BLaER1 (cell line): ENCODE measurements at regions not wholly inside any gene's neighbourhood (a gene's known extent, or its start where the extent isn't known, plus 50 kb on each side); places are given as distances from the start of the nearest gene placed in this dataset.

ENCODE experiments used
- H3K27ac ChIP-seq: shearing (Covaris generic); formaldehyde crosslinking; 2 replicates; pipeline ENCODE4 v1.8.1; 2022
- H3K27me3 ChIP-seq: shearing (Covaris generic); formaldehyde crosslinking; 2 replicates; pipeline ENCODE4 v1.8.1; 2022
- H3K36me3 ChIP-seq: shearing (Covaris generic); formaldehyde crosslinking; 2 replicates; pipeline ENCODE4 v1.8.1; 2022
- H3K4me1 ChIP-seq: shearing (Covaris generic); formaldehyde crosslinking; 2 replicates; pipeline ENCODE4 v1.8.1; 2022
- H3K4me2 ChIP-seq: shearing (Covaris generic); formaldehyde crosslinking; 2 replicates; pipeline ENCODE4 v1.8.1; 2022
- H3K4me3 ChIP-seq: shearing (Covaris generic); formaldehyde crosslinking; 2 replicates; pipeline ENCODE4 v1.8.1; 2022
- H3K9ac ChIP-seq: shearing (Covaris generic); formaldehyde crosslinking; 2 replicates; pipeline ENCODE4 v1.8.1; 2022
- H3K9me3 ChIP-seq: shearing (Covaris generic); formaldehyde crosslinking; 2 replicates; pipeline ENCODE4 v1.8.1; 2022
- H4K20me1 ChIP-seq: shearing (Covaris generic); formaldehyde crosslinking; 2 replicates; pipeline ENCODE4 v1.8.1; 2022
- Cebpa-rat ChIP-seq: shearing (Covaris generic); IDR thresholded peaks from 2 replicates; pipeline ENCODE4 v1.8.1; 2022

GRCh38 chr1:81715391-81715790 lies 85.3 kb upstream of the ADGRL2 start:
- no peaks in the 10 kb centered on the region for H3K36me3 ChIP-seq
- no peak overlapping the region for H3K9ac ChIP-seq
- no peaks in the 10 kb centered on the region for H3K9me3 ChIP-seq
- H3K4me2 ChIP-seq = no peak overlapping the region
- TF ChIP-seq Cebpa-rat = no peak
- H3K4me1 ChIP-seq = no peaks in the 10 kb centered on the region
- H4K20me1 ChIP-seq = no peaks in the 10 kb centered on the region
- no peak overlapping the region for H3K4me3 ChIP-seq
- no peak overlapping the region for H3K27ac ChIP-seq
- no peaks in the 10 kb centered on the region for H3K27me3 ChIP-seq

GRCh38 chr1:81714636-81715035 lies 86.1 kb upstream of the ADGRL2 start:
- H3K36me3 ChIP-seq = no peaks in the 10 kb centered on the region
- H3K9ac ChIP-seq = no peak overlapping the region
- no peak overlapping the region for H3K27ac ChIP-seq
- H3K9me3 ChIP-seq = no peaks in the 10 kb centered on the region
- H3K27me3 ChIP-seq = no peaks in the 10 kb centered on the region
- TF ChIP-seq Cebpa-rat = no peak
- H3K4me1 ChIP-seq = no peaks in the 10 kb centered on the region
- H3K4me3 ChIP-seq = no peak overlapping the region
- no peaks in the 10 kb centered on the region for H4K20me1 ChIP-seq
- H3K4me2 ChIP-seq = no peak overlapping the region

GRCh38 chr1:81712425-81712824 lies 88.3 kb upstream of the ADGRL2 start:
- no peak for TF ChIP-seq Cebpa-rat
- Histone ChIP-seq H3K4me2 (no peak overlapping the region), H3K36me3 (no peaks in the 10 kb centered on the region), H3K9me3 (no peaks in the 10 kb centered on the region), H3K9ac (no peak overlapping the region), H3K27me3 (no peaks in the 10 kb centered on the region), H4K20me1 (no peaks in the 10 kb centered on the region), H3K27ac (no peak overlapping the region), H3K4me1 (no peaks in the 10 kb centered on the region), H3K4me3 (no peak overlapping the region)

GRCh38 chr1:81710857-81711256 lies 89.9 kb upstream of the ADGRL2 start:
- no peak for TF ChIP-seq Cebpa-rat
- Histone ChIP-seq H3K36me3 (no peaks in the 10 kb centered on the region), H3K4me2 (no peak overlapping the region), H3K9ac (no peak overlapping the region), H3K27ac (no peak overlapping the region), H3K4me1 (no peaks in the 10 kb centered on the region), H3K27me3 (no peaks in the 10 kb centered on the region), H3K4me3 (no peak overlapping the region), H4K20me1 (no peaks in the 10 kb centered on the region), H3K9me3 (no peaks in the 10 kb centered on the region)

DNA sequence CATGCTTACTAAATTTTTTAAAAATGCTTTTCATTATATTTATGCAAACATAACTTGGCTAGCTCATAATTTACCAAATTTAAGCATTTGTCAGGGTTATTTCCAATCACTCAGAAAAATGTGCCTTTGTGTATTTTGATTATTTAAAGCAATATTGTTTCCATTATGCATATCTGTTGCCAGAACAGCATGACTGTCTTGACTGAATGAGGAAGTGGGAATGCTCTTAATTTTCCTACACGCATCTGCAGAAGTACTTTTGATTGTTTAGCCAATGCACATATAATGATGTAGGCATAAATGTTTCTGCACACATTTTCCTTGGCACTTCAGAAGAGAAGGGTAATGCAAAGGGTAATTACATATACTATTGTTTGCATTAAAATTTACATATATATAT lies 92.5 kb upstream of the ADGRL2 start:
- H3K4me3 ChIP-seq = no peak overlapping the region
- H3K27me3 ChIP-seq = no peaks in the 10 kb centered on the region
- H3K9ac ChIP-seq = no peak overlapping the region
- no peak overlapping the region for H3K4me2 ChIP-seq
- H3K27ac ChIP-seq = no peak overlapping the region
- no peak for TF ChIP-seq Cebpa-rat
- no peaks in the 10 kb centered on the region for H4K20me1 ChIP-seq
- H3K9me3 ChIP-seq = no peaks in the 10 kb centered on the region
- peaks cover 8% of the 10 kb centered on the region for H3K4me1 ChIP-seq
- no peaks in the 10 kb centered on the region for H3K36me3 ChIP-seq

DNA sequence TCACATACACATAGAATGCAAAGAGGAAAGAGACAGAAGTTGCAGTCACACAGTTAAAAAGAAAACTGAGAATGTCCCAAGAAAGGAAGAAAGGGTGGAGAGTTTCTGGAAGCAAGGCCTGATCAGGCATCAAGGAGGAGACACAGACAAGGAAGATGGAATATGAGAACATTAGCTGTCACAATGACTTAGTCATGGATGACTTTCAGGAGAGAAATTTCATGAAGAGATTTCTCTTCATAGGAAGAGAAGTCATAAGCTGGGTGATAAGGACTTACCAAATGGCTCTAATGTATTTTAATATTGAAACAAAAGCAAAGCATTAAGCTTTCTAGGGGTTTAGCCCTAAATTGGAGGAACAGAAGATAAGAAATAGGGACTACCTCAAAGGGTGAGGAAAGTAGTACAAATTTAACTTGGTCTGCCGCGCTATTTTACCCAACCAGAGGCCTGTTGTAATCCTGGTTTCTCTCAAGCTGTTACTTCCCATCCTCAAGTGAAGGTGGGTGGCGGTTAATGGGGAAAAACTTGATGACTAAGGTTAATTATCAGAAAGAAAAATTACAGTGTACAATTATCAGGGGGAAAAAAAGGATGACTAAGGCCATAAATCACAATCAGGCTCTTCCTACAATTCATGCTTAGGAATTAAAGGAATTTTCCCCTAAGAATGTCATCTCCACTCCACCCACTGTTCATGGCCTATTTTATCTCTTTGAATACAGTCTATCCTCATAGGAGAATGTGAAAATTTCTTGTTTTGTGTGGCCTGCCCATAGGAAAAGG lies 93.9 kb upstream of the ADGRL2 start:
- H3K27me3 ChIP-seq = no peaks in the 10 kb centered on the region
- no peak for TF ChIP-seq Cebpa-rat
- no peak overlapping the region for H3K27ac ChIP-seq
- no peak overlapping the region for H3K4me3 ChIP-seq
- no peaks in the 10 kb centered on the region for H3K36me3 ChIP-seq
- no peak overlapping the region for H3K4me2 ChIP-seq
- no peaks in the 10 kb centered on the region for H4K20me1 ChIP-seq
- peaks cover 8% of the 10 kb centered on the region for H3K4me1 ChIP-seq
- H3K9me3 ChIP-seq = no peaks in the 10 kb centered on the region
- no peak overlapping the region for H3K9ac ChIP-seq

- Histone ChIP-seq H3K9ac (no peak overlapping the region), H3K36me3 (no peaks in the 10 kb centered on the region), H3K9me3 (no peaks in the 10 kb centered on the region), H3K27ac (no peak overlapping the region), H3K4me2 (no peak overlapping the region), H3K4me1 (peaks cover 8% of the 10 kb centered on the region), H3K27me3 (no peaks in the 10 kb centered on the region), H3K4me3 (no peak overlapping the region), H4K20me1 (no peaks in the 10 kb centered on the region)
- no peak for TF ChIP-seq Cebpa-rat
Measured at GRCh38 chr1:81703756-81704463, 96.8 kb upstream of the ADGRL2 start.

DNA sequence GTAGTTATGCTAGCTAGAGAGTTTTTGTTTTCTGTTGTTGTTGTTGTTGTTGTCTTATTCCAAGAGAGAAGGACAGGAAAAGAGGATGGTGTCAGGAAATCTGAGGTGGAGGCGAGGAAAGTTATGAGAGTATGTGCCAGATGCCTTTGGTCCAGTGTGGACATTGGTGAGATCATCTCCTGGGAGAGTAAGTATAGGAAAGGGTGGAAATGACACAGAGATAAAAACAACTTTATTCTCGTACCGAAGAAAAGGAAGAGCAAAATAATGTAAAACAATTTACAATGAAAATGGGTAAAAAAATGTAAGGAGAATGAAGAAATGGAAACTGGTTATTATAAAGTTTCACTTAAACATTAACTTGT lies 97.4 kb upstream of the ADGRL2 start:
- Histone ChIP-seq H3K36me3 (no peaks in the 10 kb centered on the region), H3K4me1 (peaks cover 8% of the 10 kb centered on the region), H3K4me3 (no peak overlapping the region), H3K27ac (no peak overlapping the region), H3K27me3 (no peaks in the 10 kb centered on the region), H4K20me1 (no peaks in the 10 kb centered on the region), H3K4me2 (no peak overlapping the region), H3K9me3 (no peaks in the 10 kb centered on the region), H3K9ac (no peak overlapping the region)
- TF ChIP-seq Cebpa-rat = no peak

DNA sequence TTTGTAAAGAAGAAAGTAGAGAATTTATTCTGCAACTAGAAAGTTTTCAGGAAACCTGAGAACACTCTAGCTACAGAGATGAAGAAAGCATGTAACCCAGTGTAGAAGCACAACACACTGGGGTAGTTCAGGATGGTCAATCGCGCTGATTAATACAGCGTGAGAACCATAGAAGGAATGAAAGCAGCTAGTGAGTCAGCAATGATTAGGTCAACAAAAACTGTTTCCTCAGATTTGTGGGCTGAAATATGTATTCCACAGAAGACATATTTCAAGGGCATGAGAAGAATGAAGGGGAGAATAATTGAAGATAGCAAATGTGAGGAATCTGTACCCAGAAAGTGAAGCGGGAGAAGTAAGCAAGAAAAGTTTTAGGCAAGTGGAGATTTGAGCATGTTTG lies 97.8 kb upstream of the ADGRL2 start:
- no peak for TF ChIP-seq Cebpa-rat
- H4K20me1 ChIP-seq = no peaks in the 10 kb centered on the region
- H3K4me3 ChIP-seq = no peak overlapping the region
- H3K36me3 ChIP-seq = no peaks in the 10 kb centered on the region
- H3K9me3 ChIP-seq = no peaks in the 10 kb centered on the region
- no peak overlapping the region for H3K4me2 ChIP-seq
- no peaks in the 10 kb centered on the region for H3K27me3 ChIP-seq
- H3K27ac ChIP-seq = no peak overlapping the region
- H3K9ac ChIP-seq = no peak overlapping the region
- H3K4me1 ChIP-seq = peaks cover 8% of the 10 kb centered on the region

- no peak for TF ChIP-seq Cebpa-rat
- H3K36me3 ChIP-seq = no peaks in the 10 kb centered on the region
- no peak overlapping the region for H3K4me3 ChIP-seq
- H3K27me3 ChIP-seq = no peaks in the 10 kb centered on the region
- H3K9ac ChIP-seq = no peak overlapping the region
- H3K27ac ChIP-seq = no peak overlapping the region
- no peaks in the 10 kb centered on the region for H4K20me1 ChIP-seq
- no peaks in the 10 kb centered on the region for H3K9me3 ChIP-seq
- H3K4me1 ChIP-seq = peaks cover 8% of the 10 kb centered on the region
- no peak overlapping the region for H3K4me2 ChIP-seq
Measured at GRCh38 chr1:81702079-81702715, 98.5 kb upstream of the ADGRL2 start.
